ENCODE measurements at regions not wholly inside any gene's neighbourhood (a gene's known extent, or its start where the extent isn't known, plus 50 kb on each side); places are given as distances from the start of the nearest gene placed in this dataset.

DNA sequence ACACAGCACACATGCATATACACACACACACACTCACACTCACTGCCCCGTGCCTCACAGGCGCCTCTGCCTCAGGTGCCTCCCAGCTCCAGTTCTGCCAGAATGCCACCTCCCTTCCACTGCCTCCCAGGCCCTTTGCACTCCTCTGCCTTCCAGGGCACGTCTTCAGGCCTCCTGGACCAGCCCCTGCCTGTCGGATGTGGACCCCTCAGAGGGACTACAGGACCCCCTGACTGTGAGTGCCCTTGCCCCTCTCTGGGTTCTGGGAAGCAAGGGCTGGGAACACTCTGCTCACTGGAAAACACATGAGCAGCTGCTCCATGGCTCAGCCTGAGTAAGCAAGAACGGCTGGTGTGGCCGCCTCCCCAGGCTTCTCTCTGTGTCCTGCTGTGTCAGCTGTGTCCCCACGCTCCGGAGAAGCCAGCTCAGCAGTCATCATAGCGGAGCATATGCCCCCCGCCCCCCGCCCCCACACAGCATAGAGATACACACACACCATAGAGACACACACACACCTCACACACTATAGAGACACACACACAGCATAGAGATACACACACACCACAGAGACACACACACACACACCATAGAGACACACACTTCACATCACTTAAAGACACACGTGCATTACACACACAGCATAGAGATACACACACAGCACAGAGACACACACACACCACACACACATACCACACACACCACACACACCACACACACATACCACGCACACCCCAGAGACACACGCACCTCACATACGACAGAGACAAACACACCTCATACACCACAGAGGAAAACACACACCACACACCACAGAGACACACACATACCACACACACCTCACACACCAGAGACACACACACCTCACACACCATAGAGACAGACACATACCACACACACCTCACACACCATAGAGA, 271.3 kb downstream of the CYRIA start:
- no peaks in the 10 kb centered on the region for H3K27me3 ChIP-seq
- DNase-seq: peak; percentile 97
- no peak overlapping the region for H3K4me3 ChIP-seq (ENCODE audit: low read depth, low read length)
- no peak for TF ChIP-seq CTCF (IDR thresholded peaks at IDR 0.05; ENCODE audit: low read depth, low read length)
- H3K4me1 ChIP-seq: peaks cover 28% of the 10 kb centered on the region
- H3K36me3 ChIP-seq: no peaks in the 10 kb centered on the region
- H3K9me3 ChIP-seq: peaks cover 9% of the 10 kb centered on the region

DNA sequence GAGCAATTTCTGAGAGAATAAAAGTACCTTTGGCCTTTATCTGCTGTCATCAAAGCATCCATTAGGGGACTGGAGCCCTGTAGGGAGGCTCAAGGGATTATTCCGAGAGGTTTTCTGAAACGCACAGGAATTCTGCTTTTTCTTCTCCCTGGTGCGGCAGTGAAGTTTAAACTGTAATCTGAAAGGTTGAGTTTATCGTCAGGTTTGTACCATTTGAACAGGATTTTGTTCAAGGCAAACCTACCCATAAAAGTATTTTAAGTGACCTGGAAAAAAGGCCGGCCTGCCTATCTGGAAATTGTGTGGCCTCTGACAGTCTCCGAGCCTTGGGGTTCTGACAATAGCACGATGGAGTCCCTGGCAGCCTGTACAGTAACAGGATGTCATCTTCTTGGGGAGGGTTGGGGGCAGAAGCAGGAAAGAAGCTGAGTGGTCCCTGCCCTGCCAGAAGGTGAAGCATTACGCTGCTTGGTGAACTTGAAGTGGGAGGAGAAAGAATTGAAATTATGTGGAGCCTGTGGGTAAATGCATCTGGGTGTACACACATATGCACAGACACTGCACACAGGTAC, 272.0 kb downstream of the CYRIA start:
- H3K9me3 ChIP-seq: peaks cover 9% of the 10 kb centered on the region
- TF ChIP-seq CTCF (IDR thresholded peaks at IDR 0.05; ENCODE audit: low read depth, low read length): no peak
- no peak overlapping the region for H3K4me3 ChIP-seq (ENCODE audit: low read depth, low read length)

GRCh38 chr2:16392647-16393499, 272.8 kb downstream of the CYRIA start:
- peaks cover 9% of the 10 kb centered on the region for H3K9me3 ChIP-seq
- peak overlapping the region; percentile 0 for H3K4me3 ChIP-seq (ENCODE audit: low read depth, low read length)
- H3K36me3 ChIP-seq: no peaks in the 10 kb centered on the region
- H3K27me3 ChIP-seq: no peaks in the 10 kb centered on the region
- TF ChIP-seq CTCF (IDR thresholded peaks at IDR 0.05; ENCODE audit: low read depth, low read length): no peak
- DNase-seq: no peak
- H3K4me1 ChIP-seq: peaks cover 28% of the 10 kb centered on the region

More for the DNA sequence above, 272.0 kb downstream of the CYRIA start:
- DNase-seq: peak; percentile 100
- no peaks in the 10 kb centered on the region for H3K36me3 ChIP-seq
- H3K27me3 ChIP-seq: no peaks in the 10 kb centered on the region
- peaks cover 28% of the 10 kb centered on the region for H3K4me1 ChIP-seq

- Histone ChIP-seq H3K27me3 (no peaks in the 10 kb centered on the region), H3K4me3 (ENCODE audit: low read depth, low read length) (peak overlapping the region; percentile 0), H3K9me3 (peaks cover 9% of the 10 kb centered on the region), H3K4me1 (peaks cover 29% of the 10 kb centered on the region), H3K36me3 (no peaks in the 10 kb centered on the region)
- no peak for TF ChIP-seq CTCF (IDR thresholded peaks at IDR 0.05; ENCODE audit: low read depth, low read length)
- peak; percentile 99 for DNase-seq
Observed at GRCh38 chr2:16391986-16392385, 273.6 kb downstream of the CYRIA start.

DNA sequence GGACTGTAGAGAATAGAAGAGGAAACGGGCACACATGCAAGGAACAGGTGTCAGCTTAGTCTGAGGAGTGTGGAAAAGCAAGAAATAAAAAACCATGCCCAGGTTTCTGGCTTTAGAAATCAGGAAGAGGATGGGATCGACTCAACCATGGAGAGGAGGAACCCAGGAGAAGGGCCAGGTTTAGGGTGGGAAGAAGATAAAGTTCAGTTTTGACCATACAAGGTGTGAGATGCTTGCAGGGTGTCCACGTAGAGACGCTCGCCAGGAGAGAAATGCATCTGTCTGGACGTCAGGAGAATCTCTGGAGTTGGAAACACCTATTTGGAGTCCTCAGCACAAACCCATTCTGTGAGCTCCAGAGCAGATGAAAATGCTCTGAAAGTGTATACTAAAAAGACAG, 275.1 kb downstream of the CYRIA start:
- peaks cover 9% of the 10 kb centered on the region for H3K9me3 ChIP-seq
- no peaks in the 10 kb centered on the region for H3K36me3 ChIP-seq
- no peak overlapping the region for H3K4me3 ChIP-seq (ENCODE audit: low read depth, low read length)
- H3K27me3 ChIP-seq: no peaks in the 10 kb centered on the region
- DNase-seq: peak; percentile 93
- H3K4me1 ChIP-seq: peaks cover 34% of the 10 kb centered on the region
- no peak for TF ChIP-seq CTCF (IDR thresholded peaks at IDR 0.05; ENCODE audit: low read depth, low read length)
